Calu3 (cell line): ENCODE measurements at regions not wholly inside any gene's neighbourhood (a gene's known extent, or its start where the extent isn't known, plus 50 kb on each side); places are given as distances from the start of the nearest gene placed in this dataset.

ENCODE experiments used
- BruUV-seq: library from RNA; stranded (reverse); fragments of 400-500 nt; replicated peaks from 2 replicates; lab custom pipeline; 2021; lab: Mats Ljungman, UMichigan
- CTCF ChIA-PET: fragments of 300-600 bp; sonication (Branson Sonifier 250); formaldehyde crosslinking; loops from one replicate; lab custom pipeline; 2022; ENCODE audit warnings: antibody characterized with exemption; lab: Charles Lee
- DNase-seq: peaks from one replicate; pipeline ENCODE4 v3.0.0; 2022
- H3K27ac Mint-ChIP-seq: one replicate; pipeline ENCODE4 v1.8.0; 2022; ENCODE audit warnings: mixed read lengths; ENCODE audit not compliant: unreplicated experiment
- H3K27me3 Mint-ChIP-seq: one replicate; pipeline ENCODE4 v1.8.0; 2022; ENCODE audit warnings: mixed read lengths; ENCODE audit not compliant: unreplicated experiment
- H3K36me3 Mint-ChIP-seq: one replicate; pipeline ENCODE4 v1.8.0; 2022; ENCODE audit warnings: mild to moderate bottlenecking, moderate library complexity, mixed read lengths; ENCODE audit not compliant: insufficient read depth, unreplicated experiment
- H3K4me1 Mint-ChIP-seq: one replicate; pipeline ENCODE4 v1.8.0; 2022; ENCODE audit warnings: mild to moderate bottlenecking, low read depth, mixed read lengths; ENCODE audit not compliant: unreplicated experiment
- H3K4me3 Mint-ChIP-seq: one replicate; pipeline ENCODE4 v1.8.0; 2022; ENCODE audit warnings: mild to moderate bottlenecking, low read depth, moderate library complexity, mixed read lengths; ENCODE audit not compliant: unreplicated experiment
- H3K9me3 Mint-ChIP-seq: one replicate; pipeline ENCODE4 v1.8.0; 2022; ENCODE audit warnings: low read depth, mixed read lengths; ENCODE audit not compliant: unreplicated experiment
- intact Hi-C: fragments of 100-400 bp; cut with micrococcal nuclease; formaldehyde crosslinking; loops from one replicate; pipeline ENCODE4 v1.10.0; 2022; ENCODE audit not compliant: unreplicated experiment
- TF ChIP-seq, protein P1 (sequence below): fragments of 200-600 bp; IDR thresholded peaks from one replicate; pipeline ENCODE4 v1.8.0; 2022; ENCODE audit warnings: antibody characterized with exemption; ENCODE audit not compliant: unreplicated experiment

DNA sequence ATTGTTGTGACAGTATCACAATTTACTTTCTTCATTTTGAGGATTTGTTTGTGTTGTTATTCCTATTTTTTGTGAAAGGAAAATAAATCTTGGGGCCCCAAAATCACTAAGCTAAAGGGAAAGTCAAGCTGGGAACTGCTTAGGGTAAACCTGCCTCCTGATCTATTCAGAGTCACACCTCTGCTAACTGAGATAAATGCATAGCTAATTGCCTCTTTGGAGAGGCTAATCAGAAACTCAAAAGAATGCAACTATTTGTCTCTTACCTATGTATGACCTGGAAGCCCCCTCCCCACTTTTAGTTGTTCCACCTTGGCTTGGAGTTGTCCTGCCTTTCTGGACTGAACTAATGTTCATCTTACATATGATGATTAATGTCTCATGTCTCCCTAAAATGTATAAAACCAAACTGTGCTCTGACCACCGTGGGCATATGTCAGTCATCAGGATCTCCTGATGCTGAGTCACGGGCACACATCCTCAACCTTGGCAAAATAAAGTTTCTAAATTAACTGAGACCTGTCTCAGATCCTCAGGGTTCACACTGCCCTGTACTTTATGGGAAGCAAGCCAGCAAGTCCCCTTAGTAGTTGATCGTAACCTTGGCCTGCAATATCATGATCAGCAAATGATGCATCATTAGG is 523.2 kb upstream of the GOLIM4 start:
- Mint-ChIP-seq H3K4me3 (no peak overlapping the region), H3K27ac (no peak overlapping the region), H3K27me3 (no peaks in the 10 kb centered on the region), H3K4me1 (peaks cover under 1% of the 10 kb centered on the region), H3K9me3 (no peaks in the 10 kb centered on the region), H3K36me3 (no peaks in the 10 kb centered on the region)
- TF ChIP-seq, protein P1, sequence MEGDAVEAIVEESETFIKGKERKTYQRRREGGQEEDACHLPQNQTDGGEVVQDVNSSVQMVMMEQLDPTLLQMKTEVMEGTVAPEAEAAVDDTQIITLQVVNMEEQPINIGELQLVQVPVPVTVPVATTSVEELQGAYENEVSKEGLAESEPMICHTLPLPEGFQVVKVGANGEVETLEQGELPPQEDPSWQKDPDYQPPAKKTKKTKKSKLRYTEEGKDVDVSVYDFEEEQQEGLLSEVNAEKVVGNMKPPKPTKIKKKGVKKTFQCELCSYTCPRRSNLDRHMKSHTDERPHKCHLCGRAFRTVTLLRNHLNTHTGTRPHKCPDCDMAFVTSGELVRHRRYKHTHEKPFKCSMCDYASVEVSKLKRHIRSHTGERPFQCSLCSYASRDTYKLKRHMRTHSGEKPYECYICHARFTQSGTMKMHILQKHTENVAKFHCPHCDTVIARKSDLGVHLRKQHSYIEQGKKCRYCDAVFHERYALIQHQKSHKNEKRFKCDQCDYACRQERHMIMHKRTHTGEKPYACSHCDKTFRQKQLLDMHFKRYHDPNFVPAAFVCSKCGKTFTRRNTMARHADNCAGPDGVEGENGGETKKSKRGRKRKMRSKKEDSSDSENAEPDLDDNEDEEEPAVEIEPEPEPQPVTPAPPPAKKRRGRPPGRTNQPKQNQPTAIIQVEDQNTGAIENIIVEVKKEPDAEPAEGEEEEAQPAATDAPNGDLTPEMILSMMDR: no peak
- DNase-seq: no peak
- BruUV-seq: no TSS peak
- CTCF ChIA-PET: interaction anchor here (0.6 to 3.2 kb wide), 3 partner anchors 369 to 1535 kb away, joined by 4 to 25 read pairs (median 4); no protein-coding TSS in a partner anchor
- intact Hi-C loops: no loop called here

DNA sequence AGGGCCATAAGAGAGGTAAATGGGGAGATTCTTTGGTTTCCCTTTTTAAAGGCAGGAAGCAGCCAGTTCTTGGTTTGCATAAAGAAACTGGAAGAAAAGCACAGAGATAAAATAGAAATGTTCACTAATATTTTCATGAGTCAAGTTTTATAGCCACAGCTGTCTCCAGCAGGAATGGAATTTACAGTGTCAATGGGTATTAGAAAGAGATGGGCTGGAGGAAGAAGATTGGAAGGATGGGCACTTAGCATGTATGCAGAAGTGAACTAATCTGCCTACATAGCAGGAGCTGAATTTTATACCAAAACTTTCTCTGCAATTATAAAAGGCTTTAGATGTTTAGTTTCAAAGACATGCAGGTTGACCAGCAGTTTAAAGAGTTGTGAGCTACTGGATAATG is 521.9 kb upstream of the GOLIM4 start:
- Mint-ChIP-seq H3K4me1 (no peaks in the 10 kb centered on the region), H3K9me3 (no peaks in the 10 kb centered on the region), H3K36me3 (no peaks in the 10 kb centered on the region), H3K27me3 (no peaks in the 10 kb centered on the region), H3K4me3 (no peak overlapping the region), H3K27ac (no peak overlapping the region)
- DNase-seq: no peak
- intact Hi-C loops: no loop called here
- CTCF ChIA-PET: interaction anchor here (1.0 kb wide), 1 partner anchor 106 kb away, joined by 3 read pairs; no protein-coding TSS in a partner anchor
- BruUV-seq: no TSS peak
- TF ChIP-seq, protein P1: no peak

DNA sequence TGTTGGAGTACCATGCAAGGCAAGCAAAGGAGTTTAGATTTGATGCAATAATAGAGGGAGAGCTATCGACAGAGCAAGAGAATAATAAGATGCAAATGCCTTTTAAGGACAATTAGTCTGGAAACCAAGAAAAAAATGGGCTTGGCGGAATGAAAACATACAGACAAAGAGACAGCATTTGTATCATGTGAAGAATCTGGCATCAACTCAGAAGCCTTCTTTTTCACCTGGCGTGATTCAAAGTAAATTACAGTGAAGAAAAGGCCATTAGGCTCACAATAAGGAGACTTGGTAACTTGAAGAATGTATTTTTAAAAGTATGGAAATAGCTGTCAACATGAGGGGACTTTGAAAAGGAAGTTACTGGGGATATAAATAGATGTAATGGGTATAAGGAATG is 521.2 kb upstream of the GOLIM4 start:
- Mint-ChIP-seq H3K36me3 (no peaks in the 10 kb centered on the region), H3K27ac (no peak overlapping the region), H3K9me3 (no peaks in the 10 kb centered on the region), H3K4me3 (no peak overlapping the region), H3K27me3 (no peaks in the 10 kb centered on the region), H3K4me1 (no peaks in the 10 kb centered on the region)
- intact Hi-C loops: no loop called here
- no peak for DNase-seq
- CTCF ChIA-PET: interaction anchor here (1.1 kb wide), 1 partner anchor 230 kb away, joined by 3 read pairs; no protein-coding TSS in a partner anchor
- TF ChIP-seq, protein P1: no peak
- no TSS peak for BruUV-seq

DNA sequence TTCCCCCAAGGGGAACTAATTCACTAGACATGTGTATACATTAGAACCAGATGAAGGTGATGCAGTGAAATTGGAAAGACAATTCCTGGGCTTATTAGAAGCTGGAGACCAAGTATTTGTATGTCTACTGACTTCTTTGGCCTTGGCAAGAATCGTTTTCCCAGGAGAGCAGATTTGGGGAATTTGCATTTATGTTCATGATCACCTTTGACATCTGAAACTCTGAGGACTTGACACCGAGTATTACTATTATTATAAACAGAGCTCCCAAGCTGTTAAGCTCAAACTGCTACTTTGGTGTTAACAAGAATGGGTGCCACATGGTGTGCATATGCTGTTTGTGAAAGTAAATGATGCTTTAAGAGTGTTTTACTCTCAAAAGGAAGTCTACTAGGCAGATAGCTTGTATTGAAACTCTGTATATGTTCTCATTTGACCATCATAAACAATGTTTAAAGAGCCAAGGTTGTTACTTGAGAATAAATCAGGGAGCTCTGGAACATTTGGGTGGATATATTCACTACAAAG is 519.8 kb upstream of the GOLIM4 start:
- intact Hi-C loops: no loop called here
- Mint-ChIP-seq H3K4me3 (no peak overlapping the region), H3K36me3 (no peaks in the 10 kb centered on the region), H3K4me1 (no peaks in the 10 kb centered on the region), H3K9me3 (no peaks in the 10 kb centered on the region), H3K27ac (no peak overlapping the region), H3K27me3 (no peaks in the 10 kb centered on the region)
- DNase-seq: no peak
- no TSS peak for BruUV-seq
- TF ChIP-seq, protein P1: no peak
- CTCF ChIA-PET: interaction anchor here (0.6 to 0.8 kb wide), 4 partner anchors 11 to 109 kb away, joined by 3 to 7 read pairs (median 3); no protein-coding TSS in a partner anchor
